GM19328 (cell line): ENCODE measurements at regions not wholly inside any gene's neighbourhood (a gene's known extent, or its start where the extent isn't known, plus 50 kb on each side); places are given as distances from the start of the nearest gene placed in this dataset.
"Not testable (repeated sequence)": the region's sequence is repeated elsewhere in the genome, so short reads cannot be mapped to it uniquely, and the experiment has no call there.

Source experiments
- ATAC-seq: cut with Tn5 transposase; IDR thresholded peaks from one replicate; pipeline ENCODE4 v1.9.1; 2021; ENCODE audit warnings: mild to moderate bottlenecking, moderate library complexity; ENCODE audit not compliant: unreplicated experiment

DNA sequence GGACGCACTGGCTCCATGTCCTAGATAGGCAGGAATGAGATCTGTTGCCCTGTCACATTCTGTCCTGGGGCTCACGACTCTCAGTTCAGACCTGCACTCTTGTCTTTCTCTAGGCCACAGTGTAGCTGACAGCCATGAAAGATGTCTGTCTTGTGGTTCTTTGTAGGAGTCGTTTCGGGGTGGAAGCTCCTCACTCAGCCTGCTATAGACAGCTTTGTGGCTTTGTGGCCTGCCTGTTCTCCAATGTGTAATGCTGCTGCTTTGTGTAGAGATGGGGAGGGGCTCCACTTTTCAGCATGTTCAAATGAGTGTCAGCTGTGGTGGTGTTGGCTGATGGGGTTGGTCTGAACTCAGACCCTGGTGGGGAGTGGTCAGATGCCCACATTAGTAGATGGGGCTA lies 410.7 kb downstream of the ACTR3B start:
- ATAC-seq, result no peak

- ATAC-seq, result no peak
These were observed 426.4 kb downstream of the ACTR3B start for GRCh38 chr7:153185936-153186335.

DNA sequence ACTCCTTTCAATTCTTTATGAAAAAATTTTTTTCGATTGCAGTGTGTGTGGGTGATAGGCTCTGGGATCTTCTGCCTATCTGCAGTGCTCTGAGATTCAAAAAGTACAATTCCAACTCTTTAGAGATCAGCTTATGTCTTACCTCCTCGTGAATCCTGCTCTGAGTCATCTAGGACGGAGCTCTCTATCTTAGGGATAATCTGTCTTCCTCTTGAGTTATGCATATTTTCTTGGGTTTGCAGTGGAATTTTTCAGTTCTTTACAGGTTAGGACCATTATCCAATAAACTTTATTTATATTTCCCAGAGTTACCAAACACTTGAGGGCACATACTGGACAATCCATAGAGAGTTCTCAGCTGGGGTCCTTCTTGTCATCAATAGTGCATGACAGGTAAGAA lies 428.6 kb downstream of the ACTR3B start:
- ATAC-seq, result no peak

DNA sequence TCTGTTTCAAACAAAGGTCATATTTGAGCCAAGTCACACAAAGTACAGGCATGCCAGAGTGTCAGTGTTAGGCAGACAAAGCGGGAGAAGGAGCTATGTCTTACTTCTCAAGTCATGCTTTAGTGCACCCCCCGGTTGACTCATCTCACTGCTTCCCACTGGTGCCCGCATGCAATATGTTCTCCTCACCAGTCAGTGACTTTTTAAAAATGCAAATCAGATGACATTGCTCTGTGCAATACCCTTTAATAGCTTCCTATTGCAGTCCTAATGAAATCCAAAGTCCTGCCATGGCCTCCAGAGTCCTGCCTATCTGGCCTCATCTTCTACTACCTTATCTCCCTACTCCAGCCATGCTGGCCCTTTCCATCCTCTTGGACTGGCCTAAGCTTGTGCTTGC lies 429.1 kb downstream of the ACTR3B start:
- no peak for ATAC-seq

GRCh38 chr7:153190452-153190851 lies 430.9 kb downstream of the ACTR3B start:
- ATAC-seq, result peak; percentile 62

- ATAC-seq, result no peak
These were observed 431.4 kb downstream of the ACTR3B start for GRCh38 chr7:153190986-153191385.

- no peak for ATAC-seq
These were observed 433.6 kb downstream of the ACTR3B start for GRCh38 chr7:153193144-153193595.

GRCh38 chr7:153217032-153217431 lies 457.5 kb downstream of the ACTR3B start:
- no peak for ATAC-seq

DNA sequence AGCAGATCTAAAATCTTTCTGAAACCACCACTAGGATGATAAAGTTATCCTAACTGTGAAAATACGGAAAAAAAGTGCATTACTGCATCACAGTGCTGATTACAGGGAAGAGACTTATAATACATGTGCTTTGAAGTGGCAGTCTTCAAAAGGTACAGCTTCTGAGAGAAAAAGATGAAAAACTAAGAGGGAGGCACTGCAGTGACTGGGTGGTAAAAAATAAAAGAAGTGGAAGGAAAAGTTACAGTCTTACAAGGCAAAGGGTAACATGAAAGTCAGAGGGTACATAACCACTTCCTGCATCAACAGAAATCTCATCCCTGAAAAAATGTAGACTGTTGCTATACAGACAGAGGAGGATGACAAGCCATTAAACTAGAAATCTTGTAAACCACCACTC lies 465.3 kb downstream of the ACTR3B start:
- ATAC-seq, result no peak

- not testable (repeated sequence) for ATAC-seq
These were observed 485.6 kb downstream of the ACTR3B start for GRCh38 chr7:153245136-153245535.

GRCh38 chr7:153245809-153246208 lies 486.3 kb downstream of the ACTR3B start:
- no peak for ATAC-seq

DNA sequence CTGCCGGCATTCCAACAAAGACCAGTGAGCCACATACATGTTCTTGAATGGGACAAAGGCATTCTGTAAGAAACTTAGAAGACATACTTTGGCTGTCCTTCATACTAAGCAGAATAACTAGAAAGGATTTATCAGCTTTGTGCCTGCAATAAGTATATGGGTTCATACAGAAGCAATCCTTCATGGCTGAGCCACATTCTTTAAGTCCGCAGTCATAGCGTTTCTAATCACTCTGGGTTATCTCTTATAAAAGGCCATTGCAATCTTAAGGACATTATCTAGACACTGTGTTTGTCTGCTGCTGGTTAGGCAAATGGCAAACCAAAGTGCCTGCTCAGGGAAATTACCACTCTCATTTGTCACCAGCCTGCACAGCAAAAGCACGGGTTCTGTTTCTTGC lies 488.4 kb downstream of the ACTR3B start:
- no peak for ATAC-seq

- ATAC-seq, result no peak
These were observed 499.1 kb downstream of the ACTR3B start for GRCh38 chr7:153258686-153259085.

DNA sequence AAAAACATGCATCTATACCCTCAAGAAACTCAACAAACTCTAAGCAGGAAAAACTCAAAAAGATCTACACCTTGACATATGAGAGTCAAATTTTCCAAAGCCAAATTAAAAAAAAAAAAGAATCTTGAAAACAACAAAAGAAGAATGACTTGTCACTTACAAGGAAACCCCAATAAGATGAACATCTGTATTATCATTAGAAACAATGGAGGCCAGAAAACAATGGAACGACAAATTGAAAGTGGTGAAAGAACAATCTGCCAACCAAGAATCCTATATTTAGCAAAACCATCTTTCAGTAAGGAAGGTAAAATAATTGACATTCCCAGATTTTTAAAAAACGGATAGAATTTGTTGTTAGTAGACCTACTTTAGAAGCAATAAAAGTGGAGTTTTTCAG lies 516.8 kb downstream of the ACTR3B start:
- no peak for ATAC-seq

DNA sequence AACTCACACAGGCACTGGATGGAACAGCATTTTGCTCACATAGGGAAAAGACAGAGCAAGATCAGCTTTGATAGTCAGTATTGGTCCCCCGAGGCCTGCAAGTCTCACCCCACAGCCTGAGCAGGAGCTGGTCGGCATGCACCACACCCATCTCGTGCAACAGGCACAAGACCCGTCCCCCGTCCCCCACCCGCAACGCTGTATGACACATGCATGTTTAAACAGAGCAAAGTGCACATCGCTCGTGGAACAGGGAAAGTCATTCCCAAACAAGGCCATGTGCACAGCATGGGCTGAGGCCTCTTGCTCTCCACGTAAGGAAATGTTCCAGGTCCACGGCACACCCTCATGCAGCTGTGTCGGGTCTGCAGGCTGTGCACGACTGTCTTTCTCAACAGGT lies 527.2 kb downstream of the ACTR3B start:
- no peak for ATAC-seq

- ATAC-seq, result no peak
These were observed 530.5 kb downstream of the ACTR3B start for GRCh38 chr7:153290066-153290465.

- no peak for ATAC-seq
These were observed 537.6 kb downstream of the ACTR3B start for GRCh38 chr7:153297141-153297540.

DNA sequence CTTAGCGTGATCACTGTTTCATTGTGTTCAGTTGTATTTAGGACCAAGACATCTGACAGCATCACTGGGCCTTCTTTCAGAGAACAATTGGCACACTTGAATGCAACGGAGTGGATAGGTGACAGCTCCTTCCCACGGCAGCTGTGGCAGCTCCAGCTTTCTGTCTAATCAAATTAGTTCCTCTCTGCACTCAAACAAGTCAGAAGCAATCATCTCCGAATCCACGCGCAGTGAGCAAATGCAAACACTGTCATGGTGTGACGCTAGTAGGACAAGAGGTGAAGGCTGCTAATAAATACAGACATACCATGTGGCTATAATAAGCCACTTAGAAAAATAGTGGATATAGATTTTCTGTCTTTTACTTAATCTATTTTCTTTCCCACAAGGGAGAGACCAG lies 542.4 kb downstream of the ACTR3B start:
- ATAC-seq, result no peak

GRCh38 chr7:153320005-153320404 lies 560.5 kb downstream of the ACTR3B start:
- ATAC-seq, result no peak

- ATAC-seq, result no peak
These were observed 561.1 kb downstream of the ACTR3B start for GRCh38 chr7:153320681-153321080.

DNA sequence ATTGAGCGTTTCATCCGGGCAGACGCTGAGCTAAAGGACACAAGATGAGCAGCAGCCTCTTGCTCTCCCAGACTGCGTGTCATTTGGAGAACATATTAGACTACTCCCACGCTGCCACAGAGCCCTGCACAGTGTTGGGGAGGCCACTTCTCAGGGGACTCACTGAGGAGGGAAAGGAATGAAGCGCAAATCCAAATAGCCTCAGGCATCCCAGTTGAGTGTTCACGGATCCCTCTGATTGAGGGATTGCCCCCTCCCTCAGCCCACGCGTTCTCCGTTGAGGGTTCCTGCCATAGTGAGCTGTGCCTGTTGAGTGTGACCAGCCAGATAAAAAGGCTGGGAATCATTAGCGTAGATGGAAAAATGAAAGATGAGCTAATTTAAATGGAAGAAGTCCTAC lies 563.4 kb downstream of the ACTR3B start:
- ATAC-seq, result no peak

DNA sequence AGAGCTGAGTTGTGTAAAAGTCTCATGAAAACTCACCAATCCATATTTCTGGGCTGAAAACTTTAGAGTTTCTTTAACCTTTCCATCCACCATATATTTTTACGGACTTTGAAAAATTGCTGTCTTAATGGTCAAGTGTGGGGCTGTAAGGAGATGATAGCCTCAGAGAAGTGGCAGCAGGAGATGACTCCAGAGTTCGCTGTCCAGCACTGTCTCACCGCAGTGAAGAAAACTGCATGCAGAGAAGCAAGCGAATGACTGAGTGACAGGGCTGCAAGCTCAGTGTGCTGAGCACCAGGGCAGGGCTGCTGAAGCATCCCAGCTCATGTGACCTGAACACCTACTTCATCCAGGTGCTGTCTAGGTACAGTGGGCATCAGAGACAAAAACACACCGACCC lies 564.5 kb downstream of the ACTR3B start:
- no peak for ATAC-seq

DNA sequence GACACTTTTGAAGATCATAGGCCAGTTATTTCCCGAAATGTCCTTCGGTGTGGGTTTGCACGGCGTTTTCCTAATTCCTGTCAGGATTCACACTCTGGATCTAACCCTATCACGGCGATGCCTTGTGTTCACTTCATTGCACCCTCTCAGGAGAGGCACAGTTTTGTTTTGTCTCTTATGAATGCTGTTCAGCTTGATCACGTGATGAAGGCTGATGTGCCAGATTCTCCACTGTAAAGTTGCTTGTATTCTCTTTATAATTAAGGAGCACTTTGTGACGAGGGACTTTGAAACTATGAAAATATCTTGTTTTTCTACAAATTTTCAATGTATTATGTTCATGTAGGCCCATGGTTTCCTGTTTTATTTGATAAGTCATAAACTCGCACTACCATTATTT lies 568.1 kb downstream of the ACTR3B start:
- no peak for ATAC-seq

GRCh38 chr7:153331427-153331826 lies 571.9 kb downstream of the ACTR3B start:
- ATAC-seq, result no peak
